ENCODE measurements at regions not wholly inside any gene's neighbourhood (a gene's known extent, or its start where the extent isn't known, plus 50 kb on each side); places are given as distances from the start of the nearest gene placed in this dataset.
A peak's percentile ranks its signal among the peaks of the same experiment; 100 is the strongest.
"Not testable (repeated sequence)": the region's sequence is repeated elsewhere in the genome, so short reads cannot be mapped to it uniquely, and the experiment has no call there.

- no peak for TF ChIP-seq CTCF (conservative IDR thresholded peaks at IDR 0.05; ENCODE audit: low read depth, low read length)
- DNase-seq (ENCODE audit: low read depth) = peak; percentile 4
- H3K4me3 ChIP-seq (ENCODE audit: low read depth, low read length) = no peak overlapping the region
Observed at GRCh38 chr10:125605167-125605566, 77.8 kb downstream of the TEX36 start.

- no peak for DNase-seq (ENCODE audit: low read depth)
- no peak for TF ChIP-seq CTCF (conservative IDR thresholded peaks at IDR 0.05; ENCODE audit: low read depth, low read length)
- H3K4me3 ChIP-seq (ENCODE audit: low read depth, low read length) = no peak overlapping the region
Observed at GRCh38 chr10:125602825-125603224, 80.1 kb downstream of the TEX36 start.

- DNase-seq (ENCODE audit: low read depth) = no peak
- TF ChIP-seq CTCF (conservative IDR thresholded peaks at IDR 0.05; ENCODE audit: low read depth, low read length) = no peak
- no peak overlapping the region for H3K4me3 ChIP-seq (ENCODE audit: low read depth, low read length)
Observed at GRCh38 chr10:125599194-125599593, 83.8 kb downstream of the TEX36 start.

- no peak for DNase-seq (ENCODE audit: low read depth)
- no peak for TF ChIP-seq CTCF (conservative IDR thresholded peaks at IDR 0.05; ENCODE audit: low read depth, low read length)
- no peak overlapping the region for H3K4me3 ChIP-seq (ENCODE audit: low read depth, low read length)
Observed at GRCh38 chr10:125595911-125596310, 87.1 kb downstream of the TEX36 start.

- DNase-seq (ENCODE audit: low read depth) = no peak
- TF ChIP-seq CTCF (conservative IDR thresholded peaks at IDR 0.05; ENCODE audit: low read depth, low read length) = no peak
- no peak overlapping the region for H3K4me3 ChIP-seq (ENCODE audit: low read depth, low read length)
Observed at GRCh38 chr10:125593644-125594043, 89.3 kb downstream of the TEX36 start.

GRCh38 chr10:125592897-125593296 is 90.1 kb downstream of the TEX36 start:
- H3K4me3 ChIP-seq (ENCODE audit: low read depth, low read length) = no peak overlapping the region
- no peak for DNase-seq (ENCODE audit: low read depth)
- TF ChIP-seq CTCF (conservative IDR thresholded peaks at IDR 0.05; ENCODE audit: low read depth, low read length) = no peak

- no peak for DNase-seq (ENCODE audit: low read depth)
- no peak for TF ChIP-seq CTCF (conservative IDR thresholded peaks at IDR 0.05; ENCODE audit: low read depth, low read length)
- no peak overlapping the region for H3K4me3 ChIP-seq (ENCODE audit: low read depth, low read length)
Observed at GRCh38 chr10:125591886-125592285, 91.1 kb downstream of the TEX36 start.

- not testable (repeated sequence) for DNase-seq (ENCODE audit: low read depth); H3K4me3 ChIP-seq (ENCODE audit: low read depth, low read length)
Observed at GRCh38 chr10:125588738-125589137, 94.2 kb downstream of the TEX36 start.

Data from choroid plexus epithelial cell (primary cell).